ENCODE measurements at regions not wholly inside any gene's neighbourhood (a gene's known extent, or its start where the extent isn't known, plus 50 kb on each side); places are given as distances from the start of the nearest gene placed in this dataset.

GRCh38 chr4:17336986-17337385 is 174.9 kb downstream of the QDPR start:
- no peak for DNase-seq

GRCh38 chr4:17336524-17336961 is 175.3 kb downstream of the QDPR start:
- peak; percentile 11 for DNase-seq

GRCh38 chr4:17336069-17336468 is 175.8 kb downstream of the QDPR start:
- DNase-seq, result no peak

- no peak for DNase-seq
Measured at GRCh38 chr4:17335371-17335770, 176.5 kb downstream of the QDPR start.

GRCh38 chr4:17332478-17332877 is 179.4 kb downstream of the QDPR start:
- no peak for DNase-seq

GRCh38 chr4:17329046-17329445 is 182.8 kb downstream of the QDPR start:
- peak; percentile 11 for DNase-seq

GRCh38 chr4:17328141-17328815 is 183.6 kb downstream of the QDPR start:
- no peak for DNase-seq

- no peak for DNase-seq
Measured at GRCh38 chr4:17327591-17327990, 184.3 kb downstream of the QDPR start.

GRCh38 chr4:17326756-17327155 is 185.1 kb downstream of the QDPR start:
- no peak for DNase-seq

GRCh38 chr4:17325098-17325497 is 186.8 kb downstream of the QDPR start:
- DNase-seq, result no peak

- DNase-seq, result peak; percentile 64
Measured at GRCh38 chr4:17324386-17324830, 187.5 kb downstream of the QDPR start.

- peak; percentile 24 for DNase-seq
Measured at GRCh38 chr4:17323554-17324385, 188.1 kb downstream of the QDPR start.

GRCh38 chr4:17322514-17322913 is 189.4 kb downstream of the QDPR start:
- DNase-seq, result no peak

GRCh38 chr4:17320046-17320445 is 191.8 kb downstream of the QDPR start:
- DNase-seq, result no peak

- DNase-seq, result no peak
Measured at GRCh38 chr4:17317526-17317925, 194.4 kb downstream of the QDPR start.

GRCh38 chr4:17316566-17316965 is 195.3 kb downstream of the QDPR start:
- no peak for DNase-seq

- no peak for DNase-seq
Measured at GRCh38 chr4:17315459-17315858, 196.4 kb downstream of the QDPR start.

GRCh38 chr4:17313194-17313593 is 198.7 kb downstream of the QDPR start:
- DNase-seq, result no peak

GRCh38 chr4:17310269-17310652 is 201.6 kb downstream of the QDPR start:
- DNase-seq, result no peak

GRCh38 chr4:17309567-17310268 is 202.2 kb downstream of the QDPR start:
- no peak for DNase-seq

GRCh38 chr4:17301869-17302268 is 210.0 kb downstream of the QDPR start:
- DNase-seq, result no peak

GRCh38 chr4:17301266-17301665 is 210.6 kb downstream of the QDPR start:
- no peak for DNase-seq

Measured in renal pelvis (tissue), 1 donor.